Upper lobe of left lung (tissue), 6 donors: ENCODE measurements at regions not wholly inside any gene's neighbourhood (a gene's known extent, or its start where the extent isn't known, plus 50 kb on each side); places are given as distances from the start of the nearest gene placed in this dataset.
"Not testable (repeated sequence)": the region's sequence is repeated elsewhere in the genome, so short reads cannot be mapped to it uniquely, and the experiment has no call there.

Experiments
- ATAC-seq, 2 donors: fragments of 200-7000 bp; cut with Tn5 transposase; one replicate each; pipeline ENCODE4 v1.9.1; 2022; ENCODE audit warnings: mild to moderate bottlenecking in 2 of 2, moderate library complexity in 2 of 2; ENCODE audit not compliant: low FRiP score in 2 of 2
- DNase-seq, 2 donors: peaks; one replicate each; pipeline ENCODE4 v3.0.0-alpha.2; 2019 to 2020
- H3K27ac ChIP-seq, 4 donors: fragments of 200-600 bp; sonication (generic); one replicate each; pipeline ENCODE4 v1.5.1; 2016 to 2019
- H3K27me3 ChIP-seq, 4 donors: fragments of 200-600 bp; sonication (generic); one replicate each; pipeline ENCODE4 v1.5.1; 2017 to 2019
- H3K36me3 ChIP-seq, 4 donors: fragments of 200-600 bp; sonication (generic); one replicate each; pipeline ENCODE4 v1.5.1; 2016 to 2019
- H3K4me1 ChIP-seq, 4 donors: fragments of 200-600 bp; sonication (generic); one replicate each; pipeline ENCODE4 v1.5.1; 2018 to 2019
- H3K4me3 ChIP-seq, 4 donors: fragments of 200-600 bp; sonication (generic); one replicate each; pipeline ENCODE4 v1.5.1; 2017 to 2019; ENCODE audit warnings: mild to moderate bottlenecking in 2 of 4, moderate library complexity in 1 of 4
- H3K9me3 ChIP-seq, 4 donors: fragments of 200-600 bp; sonication (generic); one replicate each; pipeline ENCODE4 v1.5.1; 2018 to 2019
- EP300 ChIP-seq, 4 donors: sonication (generic); formaldehyde crosslinking; IDR thresholded peaks; one replicate each; pipeline ENCODE4 v1.5.1; 2017; ENCODE audit warnings: antibody characterized with exemption in 4 of 4, control low read depth in 2 of 4
- POLR2A ChIP-seq, 4 donors: fragments of 450-650 bp; IDR thresholded peaks; one replicate each; pipeline ENCODE4 v1.5.1; 2016 to 2017; ENCODE audit warnings: antibody characterized with exemption in 4 of 4, mild to moderate bottlenecking in 2 of 4
- POLR2AphosphoS5 ChIP-seq, 2 donors: sonication (generic); formaldehyde crosslinking; IDR thresholded peaks; one replicate each; pipeline ENCODE4 v1.5.1; 2017; ENCODE audit warnings: antibody characterized with exemption in 2 of 2
- WGBS, 2 donors: methylation state at CpG; one replicate each; pipeline ENCODE4 v1.1.5; 2017 to 2018; 5-methylcytosine and 5-hydroxymethylcytosine counted together
- TF ChIP-seq, protein P1 (sequence below), 6 experiments: fragments of 450-650 bp in 4 of 6; fragments of 200-600 bp in 2 of 6; sonication (generic) in 2 of 6; IDR thresholded peaks; one replicate each; pipeline ENCODE4 v1.5.1; 2016 to 2019; ENCODE audit warnings: antibody characterized with exemption in 6 of 6
- donor health status: DM: no; HTN: no; CAD: no; lungs with moderate emphysema.
- donor health status: DM: no; HTN: yes; CAD: no; lungs with severe emphysema.

DNA sequence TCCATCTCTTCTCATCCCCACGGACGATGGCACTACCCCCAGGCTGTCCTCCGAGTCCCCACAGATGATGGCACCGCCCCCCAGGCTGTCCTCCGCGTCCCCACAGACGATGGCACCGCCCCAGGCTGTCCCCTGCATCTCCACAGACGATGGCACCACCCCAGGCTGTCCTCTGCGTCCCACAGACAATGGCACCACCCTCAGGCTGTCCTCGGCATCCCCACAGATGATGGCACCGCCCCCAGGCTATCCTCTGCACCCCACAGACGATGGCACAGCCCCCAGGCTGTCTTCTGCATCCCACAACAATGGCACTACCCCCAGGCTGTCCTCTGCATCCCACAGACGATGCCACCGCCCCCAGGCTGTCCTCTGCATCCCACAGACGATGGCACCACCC, 57.4 kb upstream of the PTCH1 start:
- no peak overlapping the region for H3K27ac ChIP-seq
- no peak overlapping the region for H3K4me3 ChIP-seq
- DNase-seq, result no peak
- H3K27me3 ChIP-seq, result no peaks in the 10 kb centered on the region
- no peaks in the 10 kb centered on the region for H3K36me3 ChIP-seq
- no peak for ATAC-seq
- TF ChIP-seq, protein P1, sequence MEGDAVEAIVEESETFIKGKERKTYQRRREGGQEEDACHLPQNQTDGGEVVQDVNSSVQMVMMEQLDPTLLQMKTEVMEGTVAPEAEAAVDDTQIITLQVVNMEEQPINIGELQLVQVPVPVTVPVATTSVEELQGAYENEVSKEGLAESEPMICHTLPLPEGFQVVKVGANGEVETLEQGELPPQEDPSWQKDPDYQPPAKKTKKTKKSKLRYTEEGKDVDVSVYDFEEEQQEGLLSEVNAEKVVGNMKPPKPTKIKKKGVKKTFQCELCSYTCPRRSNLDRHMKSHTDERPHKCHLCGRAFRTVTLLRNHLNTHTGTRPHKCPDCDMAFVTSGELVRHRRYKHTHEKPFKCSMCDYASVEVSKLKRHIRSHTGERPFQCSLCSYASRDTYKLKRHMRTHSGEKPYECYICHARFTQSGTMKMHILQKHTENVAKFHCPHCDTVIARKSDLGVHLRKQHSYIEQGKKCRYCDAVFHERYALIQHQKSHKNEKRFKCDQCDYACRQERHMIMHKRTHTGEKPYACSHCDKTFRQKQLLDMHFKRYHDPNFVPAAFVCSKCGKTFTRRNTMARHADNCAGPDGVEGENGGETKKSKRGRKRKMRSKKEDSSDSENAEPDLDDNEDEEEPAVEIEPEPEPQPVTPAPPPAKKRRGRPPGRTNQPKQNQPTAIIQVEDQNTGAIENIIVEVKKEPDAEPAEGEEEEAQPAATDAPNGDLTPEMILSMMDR (IDR thresholded peaks at IDR 0.05), result no peak
- TF ChIP-seq POLR2AphosphoS5 (IDR thresholded peaks at IDR 0.05) (no peak), POLR2A (IDR thresholded peaks at IDR 0.05) (no peak), EP300 (IDR thresholded peaks at IDR 0.05) (no peak)
- no peaks in the 10 kb centered on the region for H3K9me3 ChIP-seq
- WGBS, 2 donors, result 64 to 71% methylated on average over 9 to 15 of the region's 16 CpGs
- H3K4me1 ChIP-seq, result peaks cover 0 to 5% (median 1%) of the 10 kb centered on the region in 4 donors

- Histone ChIP-seq H3K4me1 (peaks cover 0 to 5% (median 1%) of the 10 kb centered on the region in 4 donors), H3K4me3 (no peak overlapping the region), H3K36me3 (no peaks in the 10 kb centered on the region), H3K27ac (no peak overlapping the region), H3K27me3 (no peaks in the 10 kb centered on the region), H3K9me3 (no peaks in the 10 kb centered on the region)
- TF ChIP-seq POLR2AphosphoS5 (IDR thresholded peaks at IDR 0.05), result no peak
- TF ChIP-seq, protein P1 (IDR thresholded peaks at IDR 0.05), result no peak
- no peak for TF ChIP-seq POLR2A (IDR thresholded peaks at IDR 0.05)
- TF ChIP-seq EP300 (IDR thresholded peaks at IDR 0.05), result no peak
- ATAC-seq (no peak), DNase-seq (no peak)
- WGBS, 2 donors, result 73 to 78% methylated on average over 8 of the region's 8 CpGs
These were observed 56.7 kb upstream of the PTCH1 start for GRCh38 chr9:95573463-95573862.

DNA sequence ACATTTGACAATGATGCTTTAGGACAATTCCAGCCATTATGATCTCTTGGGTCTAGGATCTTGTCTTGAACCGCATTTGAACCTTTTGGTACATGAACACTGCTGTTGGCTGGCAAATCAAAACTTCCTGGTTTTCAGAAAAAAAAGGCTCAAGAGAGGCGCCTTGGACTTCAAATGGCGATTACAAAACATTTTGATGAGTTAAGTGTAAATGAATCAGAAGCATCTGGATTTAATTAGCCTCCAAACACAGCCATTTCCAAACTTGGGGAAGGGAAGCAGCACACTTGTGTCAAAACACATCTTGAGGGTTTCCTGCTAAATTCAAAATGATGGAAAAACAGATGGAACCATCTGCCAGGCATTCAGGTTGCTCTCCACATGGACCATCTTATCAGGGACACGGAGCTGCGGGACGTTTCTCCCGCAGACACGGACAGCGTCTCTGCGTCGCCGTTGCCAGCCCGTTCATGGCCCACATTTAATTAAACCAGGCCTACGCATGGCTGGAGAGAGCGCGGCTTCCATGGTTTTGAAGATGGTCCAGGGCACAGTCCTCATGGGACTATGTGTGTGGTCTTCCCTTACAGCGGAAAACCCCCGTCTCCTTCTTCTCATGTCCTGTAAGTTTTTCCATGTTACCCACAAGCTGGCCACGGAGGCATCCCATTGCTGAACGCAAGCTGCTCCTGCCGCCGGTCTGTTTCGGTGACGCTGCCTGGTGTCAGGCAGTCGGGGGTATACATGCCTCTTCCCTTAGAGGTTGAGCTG, 55.8 kb upstream of the PTCH1 start:
- H3K36me3 ChIP-seq, result no peaks in the 10 kb centered on the region
- ATAC-seq (peak in 1 of 2 donors; percentile 48), DNase-seq (no peak)
- H3K9me3 ChIP-seq, result no peaks in the 10 kb centered on the region
- H3K4me1 ChIP-seq, result peaks cover 0 to 5% (median 1%) of the 10 kb centered on the region in 4 donors
- H3K27ac ChIP-seq, result no peak overlapping the region
- TF ChIP-seq POLR2A (IDR thresholded peaks at IDR 0.05) (no peak), POLR2AphosphoS5 (IDR thresholded peaks at IDR 0.05) (no peak), EP300 (IDR thresholded peaks at IDR 0.05) (no peak)
- TF ChIP-seq, protein P1 (IDR thresholded peaks at IDR 0.05), result no peak
- no peak overlapping the region for H3K4me3 ChIP-seq
- WGBS, 2 donors, result 85 to 90% methylated on average over 25 of the region's 25 CpGs
- H3K27me3 ChIP-seq, result no peaks in the 10 kb centered on the region

GRCh38 chr9:95570646-95571045, 53.9 kb upstream of the PTCH1 start:
- Histone ChIP-seq H3K4me3 (no peak overlapping the region), H3K9me3 (no peaks in the 10 kb centered on the region), H3K36me3 (no peaks in the 10 kb centered on the region), H3K4me1 (peaks cover 0 to 5% (median 1%) of the 10 kb centered on the region in 4 donors), H3K27ac (no peak overlapping the region), H3K27me3 (no peaks in the 10 kb centered on the region)
- TF ChIP-seq POLR2AphosphoS5 (IDR thresholded peaks at IDR 0.05) (no peak), POLR2A (IDR thresholded peaks at IDR 0.05) (no peak)
- TF ChIP-seq, protein P1 (IDR thresholded peaks at IDR 0.05), result no peak
- DNase-seq, result no peak
- ATAC-seq, result no peak
- 56 to 59% methylated on average over 11 of the region's 11 CpGs for WGBS, 2 donors

DNA sequence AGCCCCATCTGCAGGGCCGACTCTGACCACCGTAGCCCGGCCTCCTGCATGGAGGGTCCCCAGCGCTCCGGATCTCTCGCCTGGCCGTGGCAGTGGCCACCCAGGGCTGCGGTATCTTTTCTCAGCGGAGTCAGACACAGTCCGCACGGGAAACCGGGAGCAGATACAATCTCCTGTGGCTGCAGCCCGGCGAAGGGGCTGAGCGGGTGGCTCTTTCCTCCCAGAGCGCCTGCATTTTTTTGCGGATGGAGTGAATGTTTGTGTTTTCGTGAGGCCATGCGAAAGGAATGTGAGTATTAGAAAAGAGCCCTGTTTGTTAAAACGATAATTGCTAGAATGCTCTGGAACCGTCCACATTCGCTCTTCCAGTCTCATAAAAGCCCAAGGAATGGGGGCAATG, 53.4 kb upstream of the PTCH1 start:
- TF ChIP-seq, protein P1 (IDR thresholded peaks at IDR 0.05), result no peak
- TF ChIP-seq POLR2A (IDR thresholded peaks at IDR 0.05) (no peak), POLR2AphosphoS5 (IDR thresholded peaks at IDR 0.05) (no peak), EP300 (IDR thresholded peaks at IDR 0.05) (no peak)
- Histone ChIP-seq H3K36me3 (no peaks in the 10 kb centered on the region), H3K27me3 (no peaks in the 10 kb centered on the region), H3K27ac (no peak overlapping the region), H3K4me1 (peaks cover 0 to 5% (median 1%) of the 10 kb centered on the region in 4 donors), H3K4me3 (peak overlapping the region in 2 of 4 donors; percentile 21 to 28), H3K9me3 (no peaks in the 10 kb centered on the region)
- 21 to 29% methylated on average over 22 of the region's 22 CpGs for WGBS, 2 donors
- DNase-seq, result peak in 1 of 2 donors; percentile 15
- ATAC-seq, result no peak

GRCh38 chr9:95568735-95569134, 52.0 kb upstream of the PTCH1 start:
- not testable (repeated sequence) for DNase-seq, H3K27me3 ChIP-seq, H3K4me1 ChIP-seq, ATAC-seq, H3K36me3 ChIP-seq, H3K9me3 ChIP-seq, H3K27ac ChIP-seq, H3K4me3 ChIP-seq
- 93 to 94% methylated on average over 10 of the region's 10 CpGs for WGBS, 2 donors
